Large intestine (tissue), 3 donors: ENCODE measurements at regions not wholly inside any gene's neighbourhood (a gene's known extent, or its start where the extent isn't known, plus 50 kb on each side); places are given as distances from the start of the nearest gene placed in this dataset.

Experiments
- DNase-seq, 2 donors: peaks; one replicate each; pipeline versions ENCODE4 v3.0.0 to v3.0.0-alpha.2; 2013
- H3K27ac ChIP-seq: one replicate; pipeline ENCODE4 v1.5.1; 2013; ENCODE audit warnings: low read length
- H3K27me3 ChIP-seq: 2 replicates; pipeline ENCODE4 v1.6.1; 2013; ENCODE audit warnings: low read length; ENCODE audit not compliant: control insufficient read depth, insufficient read depth
- H3K36me3 ChIP-seq: 2 replicates; pipeline ENCODE4 v1.6.1; 2013; ENCODE audit warnings: low read length; ENCODE audit not compliant: control insufficient read depth, insufficient read depth
- H3K4me1 ChIP-seq: one replicate; pipeline ENCODE4 v1.6.1; 2013; ENCODE audit warnings: low read length; ENCODE audit not compliant: control insufficient read depth, insufficient read depth
- H3K4me3 ChIP-seq: one replicate; pipeline ENCODE4 v1.5.1; 2013; ENCODE audit warnings: low read length
- H3K9me3 ChIP-seq: one replicate; pipeline ENCODE4 v1.6.1; 2013; ENCODE audit warnings: mild to moderate bottlenecking, low read depth, low read length, moderate library complexity; ENCODE audit not compliant: control insufficient read depth
- WGBS: methylation state at CpG from one replicate; pipeline ENCODE4 v1.1.5; 2013; ENCODE audit warnings: low lambda C conversion rate; ENCODE audit not compliant: insufficient coverage; 5-methylcytosine and 5-hydroxymethylcytosine counted together

DNA sequence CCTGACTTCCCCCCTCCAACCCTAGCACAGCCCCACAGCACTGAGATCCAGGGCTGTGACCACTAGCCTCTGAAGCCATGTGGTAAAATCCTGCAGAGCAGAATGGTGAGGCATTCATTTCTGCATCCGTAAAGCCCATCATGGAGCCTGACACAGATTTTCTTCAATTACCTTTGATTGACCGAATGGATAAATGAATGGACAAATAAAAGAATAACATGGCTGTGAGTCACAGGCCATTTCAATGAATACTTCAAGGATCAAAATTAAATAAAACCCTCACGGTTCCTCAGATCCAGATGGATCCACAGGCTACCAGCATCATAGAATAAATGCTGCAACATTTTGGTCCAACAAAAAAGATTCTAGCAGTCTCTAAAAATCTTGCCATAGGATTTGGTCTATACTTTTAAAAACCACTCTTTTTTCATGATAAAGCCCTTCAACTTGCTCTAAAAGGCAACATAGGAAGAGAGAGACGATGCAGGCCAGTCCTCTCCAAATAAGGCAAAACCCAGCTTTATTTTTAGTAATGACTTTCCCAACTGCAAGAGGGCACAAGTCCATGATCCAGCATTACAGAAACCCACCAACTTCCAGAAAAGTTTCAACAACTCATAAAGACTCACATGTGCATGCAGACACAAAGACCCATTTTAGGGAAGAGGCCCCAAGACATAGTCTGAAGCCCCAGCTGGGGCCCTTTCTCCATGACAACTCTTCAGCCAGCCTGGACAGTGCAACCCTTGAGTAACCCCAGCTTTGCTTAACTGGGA, 52.4 kb upstream of the MRPS22 start:
- no peaks in the 10 kb centered on the region for H3K9me3 ChIP-seq
- no peak for DNase-seq
- no peaks in the 10 kb centered on the region for H3K27me3 ChIP-seq
- no CpG with 5 or more reads among the region's 4 CpGs for WGBS
- no peaks in the 10 kb centered on the region for H3K4me1 ChIP-seq
- H3K36me3 ChIP-seq, result no peaks in the 10 kb centered on the region
- no peak overlapping the region for H3K4me3 ChIP-seq
- H3K27ac ChIP-seq, result no peak overlapping the region

DNA sequence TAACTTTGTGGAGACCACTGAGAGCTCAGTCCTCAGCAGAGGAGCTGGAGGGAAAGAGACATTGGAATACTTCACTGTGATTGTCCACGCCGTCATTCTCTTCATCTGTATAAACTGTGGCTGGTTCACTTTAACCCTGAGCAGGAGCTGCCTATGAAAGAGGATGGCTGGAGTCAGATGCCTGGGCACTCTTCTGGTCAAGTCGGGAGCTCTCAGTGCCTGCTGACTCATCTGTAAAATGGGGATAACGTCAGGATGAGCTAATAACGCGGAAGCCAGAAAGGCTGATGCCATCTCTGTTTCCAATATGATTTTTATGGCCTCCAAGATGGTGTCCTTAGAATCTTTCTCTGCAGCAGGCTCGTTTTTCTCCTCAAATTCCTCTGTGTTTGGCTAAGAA, 51.6 kb upstream of the MRPS22 start:
- Histone ChIP-seq H3K9me3 (no peaks in the 10 kb centered on the region), H3K27me3 (no peaks in the 10 kb centered on the region), H3K4me3 (no peak overlapping the region), H3K27ac (no peak overlapping the region), H3K36me3 (no peaks in the 10 kb centered on the region), H3K4me1 (no peaks in the 10 kb centered on the region)
- DNase-seq, result no peak
- WGBS, result 63% methylated on average over 1 of the region's 7 CpGs

DNA sequence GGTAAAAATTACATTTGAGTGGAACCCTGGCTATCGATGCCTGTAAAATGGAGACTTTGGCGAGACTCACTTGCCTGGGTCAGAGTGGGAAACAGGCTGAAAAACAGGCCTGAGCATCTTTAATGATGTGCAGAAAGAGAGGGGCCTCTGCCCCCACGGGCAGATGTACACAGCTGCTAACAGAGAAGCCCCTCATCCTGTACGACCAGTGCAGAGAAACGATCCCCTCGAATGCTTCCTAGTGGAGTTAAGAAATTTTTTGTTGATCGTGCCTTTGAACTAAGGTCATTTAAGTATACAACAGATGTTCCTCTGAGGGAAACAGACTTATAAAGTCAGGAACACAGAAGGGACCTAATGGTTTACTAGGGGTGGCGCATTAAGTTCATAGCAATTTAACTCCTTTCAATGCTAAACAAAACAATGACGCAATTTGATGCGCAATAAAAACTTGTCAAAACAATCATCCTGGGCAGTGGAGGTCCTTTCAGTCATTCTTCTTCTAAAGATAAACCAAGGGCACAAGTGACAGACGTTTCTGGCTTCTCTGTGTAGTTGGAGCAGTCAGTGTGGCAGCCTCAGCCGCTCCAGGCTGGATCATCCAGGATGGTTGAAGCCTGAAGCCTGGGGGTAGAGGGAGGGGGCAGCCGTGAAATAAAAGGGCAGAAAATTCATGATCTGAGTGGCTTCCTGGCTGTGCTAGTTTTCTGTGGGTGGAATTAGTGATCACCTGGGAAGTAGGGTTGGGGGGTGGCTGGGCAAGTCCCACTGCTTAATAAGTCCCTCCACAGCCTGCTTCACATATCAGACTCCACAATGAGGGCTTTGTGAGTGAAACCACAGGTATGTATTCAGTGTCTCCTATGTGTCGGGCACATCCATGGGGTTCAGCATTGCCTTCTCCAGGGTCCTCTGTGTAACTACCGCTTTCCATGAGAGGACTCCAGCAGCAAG, 50.8 kb upstream of the MRPS22 start:
- H3K36me3 ChIP-seq, result no peaks in the 10 kb centered on the region
- H3K4me3 ChIP-seq, result no peak overlapping the region
- peak in 1 of 2 donors; percentile 10 for DNase-seq
- no peaks in the 10 kb centered on the region for H3K4me1 ChIP-seq
- no CpG with 5 or more reads among the region's 15 CpGs for WGBS
- H3K27me3 ChIP-seq, result no peaks in the 10 kb centered on the region
- no peak overlapping the region for H3K27ac ChIP-seq
- H3K9me3 ChIP-seq, result no peaks in the 10 kb centered on the region

DNA sequence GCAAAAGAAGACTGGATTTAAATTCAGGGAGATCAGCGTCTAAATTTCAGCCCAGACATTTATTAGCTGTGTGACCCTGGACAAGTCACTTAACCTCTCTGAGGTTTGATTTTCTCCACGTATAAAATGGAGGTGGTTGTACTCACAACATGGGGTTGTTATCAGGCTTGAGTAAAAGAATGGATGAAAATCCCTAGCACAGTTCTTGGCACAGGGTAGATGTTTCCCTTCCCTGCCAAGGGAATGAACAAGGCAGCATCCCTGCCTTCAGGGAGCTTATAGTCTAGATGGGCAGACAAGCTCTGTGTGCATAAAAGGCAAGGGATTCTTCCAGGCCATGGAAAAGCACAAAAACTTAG, 50.2 kb upstream of the MRPS22 start:
- no peak for DNase-seq
- no peak overlapping the region for H3K27ac ChIP-seq
- WGBS, result no CpG with 5 or more reads among the region's 2 CpGs

More for the DNA sequence above, 50.2 kb upstream of the MRPS22 start:
- Histone ChIP-seq H3K9me3 (no peaks in the 10 kb centered on the region), H3K27me3 (no peaks in the 10 kb centered on the region), H3K36me3 (no peaks in the 10 kb centered on the region), H3K4me3 (no peak overlapping the region), H3K4me1 (no peaks in the 10 kb centered on the region)
